ENCODE measurements at regions not wholly inside any gene's neighbourhood (a gene's known extent, or its start where the extent isn't known, plus 50 kb on each side); places are given as distances from the start of the nearest gene placed in this dataset.

- ATAC-seq, result no peak
- Histone ChIP-seq H3K27ac (ENCODE audit: low read length) (no peak overlapping the region), H3K27me3 (ENCODE audit: control insufficient read depth, insufficient read depth, low read length) (no peaks in the 10 kb centered on the region), H3K4me1 (ENCODE audit: control insufficient read depth, insufficient read depth, low read length) (no peaks in the 10 kb centered on the region), H3K4me3 (ENCODE audit: low read length) (no peak overlapping the region), H3K9me3 (ENCODE audit: control insufficient read depth, insufficient read depth, low read length) (no peaks in the 10 kb centered on the region), H3K36me3 (ENCODE audit: control insufficient read depth, insufficient read depth, low read length) (no peaks in the 10 kb centered on the region)
- H3K36me3 Mint-ChIP-seq, result no peaks in the 10 kb centered on the region
- H3K4me3 Mint-ChIP-seq, result no peak overlapping the region
- no peak for TF ChIP-seq CTCF (IDR thresholded peaks at IDR 0.05)
- WGBS (ENCODE audit: insufficient coverage), result no CpG with 5 or more reads among the region's 1 CpG
- no peak for DNase-seq
- H3K27ac Mint-ChIP-seq, result no peak overlapping the region
- intact Hi-C loops (cut with micrococcal nuclease), result no loop called here
- no peaks in the 10 kb centered on the region for H3K27me3 Mint-ChIP-seq (ENCODE audit: low read depth in 2 of 2)
- peaks cover 11 to 17% of the 10 kb centered on the region in 2 donors for H3K9me3 Mint-ChIP-seq
- no peaks in the 10 kb centered on the region for H3K4me1 Mint-ChIP-seq
These were observed 933.9 kb upstream of the MIR17HG start for GRCh38 chr13:90413548-90413947.

- Histone ChIP-seq H3K9me3 (ENCODE audit: control insufficient read depth, insufficient read depth, low read length) (no peaks in the 10 kb centered on the region), H3K27me3 (ENCODE audit: control insufficient read depth, insufficient read depth, low read length) (no peaks in the 10 kb centered on the region), H3K27ac (ENCODE audit: low read length) (no peak overlapping the region), H3K4me3 (ENCODE audit: low read length) (no peak overlapping the region), H3K4me1 (ENCODE audit: control insufficient read depth, insufficient read depth, low read length) (no peaks in the 10 kb centered on the region), H3K36me3 (ENCODE audit: control insufficient read depth, insufficient read depth, low read length) (no peaks in the 10 kb centered on the region)
- 96% methylated on average over 2 of the region's 3 CpGs for WGBS (ENCODE audit: insufficient coverage)
- Mint-ChIP-seq H3K27me3 (ENCODE audit: low read depth in 2 of 2) (no peaks in the 10 kb centered on the region), H3K27ac (no peak overlapping the region), H3K4me3 (no peak overlapping the region), H3K4me1 (no peaks in the 10 kb centered on the region), H3K36me3 (no peaks in the 10 kb centered on the region), H3K9me3 (peaks cover 11 to 18% of the 10 kb centered on the region in 2 donors)
- DNase-seq (no peak), ATAC-seq (no peak)
- TF ChIP-seq CTCF (IDR thresholded peaks at IDR 0.05), result no peak
- intact Hi-C loops (cut with micrococcal nuclease), result no loop called here
These were observed 932.5 kb upstream of the MIR17HG start for GRCh38 chr13:90414691-90415596.

GRCh38 chr13:90415902-90416301, 931.6 kb upstream of the MIR17HG start:
- Histone ChIP-seq H3K4me1 (ENCODE audit: control insufficient read depth, insufficient read depth, low read length) (no peaks in the 10 kb centered on the region), H3K9me3 (ENCODE audit: control insufficient read depth, insufficient read depth, low read length) (no peaks in the 10 kb centered on the region), H3K27ac (ENCODE audit: low read length) (no peak overlapping the region), H3K36me3 (ENCODE audit: control insufficient read depth, insufficient read depth, low read length) (no peaks in the 10 kb centered on the region), H3K27me3 (ENCODE audit: control insufficient read depth, insufficient read depth, low read length) (no peaks in the 10 kb centered on the region), H3K4me3 (ENCODE audit: low read length) (no peak overlapping the region)
- intact Hi-C loops (cut with micrococcal nuclease), result no loop called here
- H3K4me3 Mint-ChIP-seq, result no peak overlapping the region
- ATAC-seq (no peak), DNase-seq (no peak)
- H3K27ac Mint-ChIP-seq, result no peak overlapping the region
- H3K4me1 Mint-ChIP-seq, result no peaks in the 10 kb centered on the region
- WGBS (ENCODE audit: insufficient coverage), result 59% methylated on average over 3 of the region's 3 CpGs
- H3K9me3 Mint-ChIP-seq, result peaks cover 12 to 24% of the 10 kb centered on the region in 2 donors
- no peaks in the 10 kb centered on the region for H3K36me3 Mint-ChIP-seq
- H3K27me3 Mint-ChIP-seq (ENCODE audit: low read depth in 2 of 2), result no peaks in the 10 kb centered on the region
- no peak for TF ChIP-seq CTCF (IDR thresholded peaks at IDR 0.05)

- Mint-ChIP-seq H3K9me3 (peaks cover 9 to 21% of the 10 kb centered on the region in 2 donors), H3K4me3 (no peak overlapping the region), H3K4me1 (no peaks in the 10 kb centered on the region), H3K27ac (no peak overlapping the region), H3K27me3 (ENCODE audit: low read depth in 2 of 2) (no peaks in the 10 kb centered on the region), H3K36me3 (no peaks in the 10 kb centered on the region)
- H3K4me1 ChIP-seq (ENCODE audit: control insufficient read depth, insufficient read depth, low read length), result no peaks in the 10 kb centered on the region
- ATAC-seq, result no peak
- no peak for TF ChIP-seq CTCF (IDR thresholded peaks at IDR 0.05)
- no peaks in the 10 kb centered on the region for H3K9me3 ChIP-seq (ENCODE audit: control insufficient read depth, insufficient read depth, low read length)
- DNase-seq, result no peak
- no peaks in the 10 kb centered on the region for H3K27me3 ChIP-seq (ENCODE audit: control insufficient read depth, insufficient read depth, low read length)
- H3K4me3 ChIP-seq (ENCODE audit: low read length), result no peak overlapping the region
- no peaks in the 10 kb centered on the region for H3K36me3 ChIP-seq (ENCODE audit: control insufficient read depth, insufficient read depth, low read length)
- 90% methylated on average over 4 of the region's 5 CpGs for WGBS (ENCODE audit: insufficient coverage)
- no peak overlapping the region for H3K27ac ChIP-seq (ENCODE audit: low read length)
- intact Hi-C loops (cut with micrococcal nuclease), result no loop called here
These were observed 931.0 kb upstream of the MIR17HG start for GRCh38 chr13:90416519-90416918.
